ENCODE measurements at regions not wholly inside any gene's neighbourhood (a gene's known extent, or its start where the extent isn't known, plus 50 kb on each side); places are given as distances from the start of the nearest gene placed in this dataset.

GRCh38 chr10:42935466-42935865 is 141.4 kb upstream of the RET start:
- Mint-ChIP-seq H3K27ac (ENCODE audit: unreplicated experiment) (no peak overlapping the region), H3K9me3 (ENCODE audit: unreplicated experiment) (peaks cover 2% of the 10 kb centered on the region), H3K36me3 (ENCODE audit: low read depth, unreplicated experiment) (peaks cover 4% of the 10 kb centered on the region), H3K27me3 (ENCODE audit: low read depth, unreplicated experiment) (peaks cover 81% of the 10 kb centered on the region), H3K4me3 (ENCODE audit: unreplicated experiment) (no peak overlapping the region), H3K4me1 (ENCODE audit: low read depth, unreplicated experiment) (no peaks in the 10 kb centered on the region)
- Histone ChIP-seq H3K27me3 (ENCODE audit: insufficient read depth, low read length) (peaks cover 4% of the 10 kb centered on the region), H3K27ac (ENCODE audit: low read depth, low read length) (no peak overlapping the region), H3K9me3 (ENCODE audit: insufficient read depth, low read depth, low read length) (no peaks in the 10 kb centered on the region), H2AFZ (ENCODE audit: low read depth, low read length) (no peak overlapping the region), H3K9ac (ENCODE audit: low read length) (no peak overlapping the region), H4K20me1 (ENCODE audit: insufficient read depth, low read length) (no peaks in the 10 kb centered on the region), H3K4me1 (ENCODE audit: insufficient read depth, low read length) (no peaks in the 10 kb centered on the region), H3K36me3 (ENCODE audit: insufficient read depth, low read length) (no peaks in the 10 kb centered on the region), H3K4me3 (ENCODE audit: insufficient read depth, low read depth, low read length) (no peak overlapping the region), H3K79me2 (ENCODE audit: insufficient read depth, low read length) (no peaks in the 10 kb centered on the region), H3K4me2 (ENCODE audit: low read length) (no peak overlapping the region)
- no peak for DNase-seq (ENCODE audit: low read depth)
- FAIRE-seq = no peak
- TF ChIP-seq EZH2 (IDR thresholded peaks at IDR 0.05; ENCODE audit: insufficient read depth, low read length) = no peak
- TF ChIP-seq CTCF (IDR thresholded peaks at IDR 0.05; ENCODE audit: insufficient read depth, low read depth, low read length) = no peak

- Mint-ChIP-seq H3K4me3 (ENCODE audit: unreplicated experiment) (no peak overlapping the region), H3K27me3 (ENCODE audit: low read depth, unreplicated experiment) (peaks cover 74% of the 10 kb centered on the region), H3K27ac (ENCODE audit: unreplicated experiment) (no peak overlapping the region), H3K36me3 (ENCODE audit: low read depth, unreplicated experiment) (no peaks in the 10 kb centered on the region), H3K4me1 (ENCODE audit: low read depth, unreplicated experiment) (no peaks in the 10 kb centered on the region), H3K9me3 (ENCODE audit: unreplicated experiment) (peaks cover 2% of the 10 kb centered on the region)
- Histone ChIP-seq H3K4me2 (ENCODE audit: low read length) (no peak overlapping the region), H3K27me3 (ENCODE audit: insufficient read depth, low read length) (peaks cover 4% of the 10 kb centered on the region), H3K27ac (ENCODE audit: low read depth, low read length) (no peak overlapping the region), H4K20me1 (ENCODE audit: insufficient read depth, low read length) (no peaks in the 10 kb centered on the region), H3K79me2 (ENCODE audit: insufficient read depth, low read length) (no peaks in the 10 kb centered on the region), H3K9me3 (ENCODE audit: insufficient read depth, low read depth, low read length) (no peaks in the 10 kb centered on the region), H3K9ac (ENCODE audit: low read length) (no peak overlapping the region), H2AFZ (ENCODE audit: low read depth, low read length) (no peak overlapping the region), H3K4me1 (ENCODE audit: insufficient read depth, low read length) (no peaks in the 10 kb centered on the region), H3K4me3 (ENCODE audit: insufficient read depth, low read depth, low read length) (no peak overlapping the region), H3K36me3 (ENCODE audit: insufficient read depth, low read length) (no peaks in the 10 kb centered on the region)
- no peak for DNase-seq (ENCODE audit: low read depth)
- no peak for FAIRE-seq
- TF ChIP-seq CTCF (IDR thresholded peaks at IDR 0.05; ENCODE audit: insufficient read depth, low read depth, low read length) (no peak), EZH2 (IDR thresholded peaks at IDR 0.05; ENCODE audit: insufficient read depth, low read length) (no peak)
Measured at GRCh38 chr10:42936580-42936979, 140.3 kb upstream of the RET start.

GRCh38 chr10:42937048-42937447 is 139.8 kb upstream of the RET start:
- Histone ChIP-seq H4K20me1 (ENCODE audit: insufficient read depth, low read length) (no peaks in the 10 kb centered on the region), H3K4me3 (ENCODE audit: insufficient read depth, low read depth, low read length) (no peak overlapping the region), H3K36me3 (ENCODE audit: insufficient read depth, low read length) (no peaks in the 10 kb centered on the region), H3K4me1 (ENCODE audit: insufficient read depth, low read length) (no peaks in the 10 kb centered on the region), H2AFZ (ENCODE audit: low read depth, low read length) (no peak overlapping the region), H3K79me2 (ENCODE audit: insufficient read depth, low read length) (no peaks in the 10 kb centered on the region), H3K27ac (ENCODE audit: low read depth, low read length) (no peak overlapping the region), H3K9ac (ENCODE audit: low read length) (no peak overlapping the region), H3K9me3 (ENCODE audit: insufficient read depth, low read depth, low read length) (no peaks in the 10 kb centered on the region), H3K27me3 (ENCODE audit: insufficient read depth, low read length) (peaks cover 4% of the 10 kb centered on the region), H3K4me2 (ENCODE audit: low read length) (no peak overlapping the region)
- peaks cover 2% of the 10 kb centered on the region for H3K9me3 Mint-ChIP-seq (ENCODE audit: unreplicated experiment)
- H3K27ac Mint-ChIP-seq (ENCODE audit: unreplicated experiment) = no peak overlapping the region
- H3K4me3 Mint-ChIP-seq (ENCODE audit: unreplicated experiment) = no peak overlapping the region
- DNase-seq (ENCODE audit: low read depth) = no peak
- H3K4me1 Mint-ChIP-seq (ENCODE audit: low read depth, unreplicated experiment) = no peaks in the 10 kb centered on the region
- TF ChIP-seq EZH2 (IDR thresholded peaks at IDR 0.05; ENCODE audit: insufficient read depth, low read length) (no peak), CTCF (IDR thresholded peaks at IDR 0.05; ENCODE audit: insufficient read depth, low read depth, low read length) (no peak)
- H3K27me3 Mint-ChIP-seq (ENCODE audit: low read depth, unreplicated experiment) = peaks cover 74% of the 10 kb centered on the region
- FAIRE-seq = no peak
- H3K36me3 Mint-ChIP-seq (ENCODE audit: low read depth, unreplicated experiment) = no peaks in the 10 kb centered on the region

All from astrocyte (in vitro differentiated cells and primary cell).